ENCODE measurements at regions not wholly inside any gene's neighbourhood (a gene's known extent, or its start where the extent isn't known, plus 50 kb on each side); places are given as distances from the start of the nearest gene placed in this dataset.

- DNase-seq, result no peak
Measured at GRCh38 chrX:116226665-116227484, 56.3 kb downstream of the AGTR2 start.

GRCh38 chrX:116230130-116230898, 59.8 kb downstream of the AGTR2 start:
- DNase-seq, result no peak

GRCh38 chrX:116232833-116233232, 62.3 kb downstream of the AGTR2 start:
- DNase-seq, result peak; percentile 7

- DNase-seq, result no peak
Measured at GRCh38 chrX:116236666-116237065, 66.1 kb downstream of the AGTR2 start.

GRCh38 chrX:116238093-116238492, 67.5 kb downstream of the AGTR2 start:
- DNase-seq, result no peak

- no peak for DNase-seq
Measured at GRCh38 chrX:116238567-116239255, 68.2 kb downstream of the AGTR2 start.

GRCh38 chrX:116239944-116240840, 69.6 kb downstream of the AGTR2 start:
- no peak for DNase-seq

- no peak for DNase-seq
Measured at GRCh38 chrX:116241001-116241400, 70.5 kb downstream of the AGTR2 start.

GRCh38 chrX:116243039-116243438, 72.5 kb downstream of the AGTR2 start:
- DNase-seq, result no peak

GRCh38 chrX:116246261-116246660, 75.7 kb downstream of the AGTR2 start:
- DNase-seq, result no peak

- DNase-seq, result no peak
Measured at GRCh38 chrX:116267511-116268040, 97.0 kb downstream of the AGTR2 start.

- peak; percentile 80 for DNase-seq
Measured at GRCh38 chrX:116272322-116272721, 101.8 kb downstream of the AGTR2 start.

- no peak for DNase-seq
Measured at GRCh38 chrX:116272861-116273260, 102.3 kb downstream of the AGTR2 start.

- no peak for DNase-seq
Measured at GRCh38 chrX:116276261-116276660, 105.7 kb downstream of the AGTR2 start.

- no peak for DNase-seq
Measured at GRCh38 chrX:116277351-116278225, 107.0 kb downstream of the AGTR2 start.

GRCh38 chrX:116278826-116279225, 108.3 kb downstream of the AGTR2 start:
- no peak for DNase-seq

GRCh38 chrX:116281106-116281505, 110.6 kb downstream of the AGTR2 start:
- DNase-seq, result no peak

- no peak for DNase-seq
Measured at GRCh38 chrX:116282751-116283150, 112.2 kb downstream of the AGTR2 start.

GRCh38 chrX:116284400-116284799, 113.9 kb downstream of the AGTR2 start:
- DNase-seq, result no peak

GRCh38 chrX:116285501-116285900, 115.0 kb downstream of the AGTR2 start:
- no peak for DNase-seq

- no peak for DNase-seq
Measured at GRCh38 chrX:116289592-116289991, 119.0 kb downstream of the AGTR2 start.
